ENCODE measurements at regions not wholly inside any gene's neighbourhood (a gene's known extent, or its start where the extent isn't known, plus 50 kb on each side); places are given as distances from the start of the nearest gene placed in this dataset.
"Not testable (repeated sequence)": the region's sequence is repeated elsewhere in the genome, so short reads cannot be mapped to it uniquely, and the experiment has no call there.

- DNase-seq (ENCODE audit: low read depth in 2 of 3, low spot score in 2 of 3), result no peak
Measured at GRCh38 chr11:37264783-37265182, 666.7 kb upstream of the RAG2 start.

GRCh38 chr11:37264060-37264459, 666.0 kb upstream of the RAG2 start:
- DNase-seq (ENCODE audit: low read depth in 2 of 3, low spot score in 2 of 3), result no peak

DNA sequence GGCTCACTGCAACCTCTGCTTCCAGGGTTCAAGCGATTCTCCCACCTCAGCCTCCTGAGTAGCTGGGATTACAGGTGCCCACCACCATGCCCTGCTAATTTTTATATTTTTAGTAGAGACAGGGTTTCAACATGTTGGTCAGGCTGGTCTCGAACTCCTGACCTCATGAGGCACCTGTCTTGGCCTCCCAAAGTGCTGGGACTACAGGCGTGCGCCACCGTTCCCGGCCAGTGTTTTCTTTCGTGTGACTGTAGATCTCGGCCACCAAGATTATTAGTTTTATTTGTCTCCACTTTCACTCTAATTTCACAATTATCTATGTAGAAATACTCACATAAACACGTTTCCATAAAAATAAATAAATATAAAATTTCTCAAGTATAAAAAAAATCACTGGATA, 665.4 kb upstream of the RAG2 start:
- DNase-seq (ENCODE audit: low read depth in 2 of 3, low spot score in 2 of 3), result not testable (repeated sequence)

DNA sequence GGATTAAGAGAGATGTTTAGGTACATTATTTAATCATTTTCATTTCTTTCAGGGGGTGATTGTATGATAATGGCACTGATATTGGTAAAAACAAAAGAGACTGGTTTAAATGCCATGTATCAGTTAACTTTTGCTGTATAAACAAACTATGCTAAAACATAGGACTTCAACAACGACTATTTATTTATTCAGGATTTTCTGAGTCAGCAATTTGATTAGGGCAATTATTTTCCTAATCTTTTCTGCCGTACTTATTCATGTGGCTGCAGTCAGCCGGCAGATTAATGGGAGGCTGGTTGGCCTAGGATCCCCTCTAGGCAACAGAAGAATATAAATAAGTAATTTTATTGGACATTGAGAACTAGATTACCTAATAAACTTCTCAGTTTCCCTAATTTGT, 661.7 kb upstream of the RAG2 start:
- DNase-seq (ENCODE audit: low read depth in 2 of 3, low spot score in 2 of 3), result no peak

- DNase-seq (ENCODE audit: low read depth in 2 of 3, low spot score in 2 of 3), result no peak
Measured at GRCh38 chr11:37248145-37248544, 650.1 kb upstream of the RAG2 start.

DNA sequence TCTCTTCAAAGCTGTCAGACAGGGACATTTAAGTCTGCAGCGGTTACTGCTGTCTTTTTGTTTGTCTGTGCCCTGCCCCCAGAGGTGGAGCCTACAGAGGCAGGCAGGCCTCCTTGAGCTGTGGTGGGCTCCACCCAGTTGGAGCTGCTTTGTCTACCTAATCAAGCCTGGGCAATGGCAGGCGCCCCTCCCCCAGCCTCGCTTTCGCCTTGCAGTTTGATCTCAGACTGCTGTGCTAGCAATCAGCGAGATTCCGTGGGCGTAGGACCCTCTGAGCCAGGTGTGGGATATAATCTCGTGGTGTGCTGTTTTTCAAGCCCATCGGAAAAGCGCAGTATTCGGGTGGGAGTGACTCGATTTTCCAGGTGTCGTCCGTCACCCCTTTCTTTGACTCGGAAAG, 648.1 kb upstream of the RAG2 start:
- not testable (repeated sequence) for DNase-seq (ENCODE audit: low read depth in 2 of 3, low spot score in 2 of 3)

GRCh38 chr11:37230865-37231264, 632.8 kb upstream of the RAG2 start:
- no peak for DNase-seq (ENCODE audit: low read depth in 2 of 3, low spot score in 2 of 3)

DNA sequence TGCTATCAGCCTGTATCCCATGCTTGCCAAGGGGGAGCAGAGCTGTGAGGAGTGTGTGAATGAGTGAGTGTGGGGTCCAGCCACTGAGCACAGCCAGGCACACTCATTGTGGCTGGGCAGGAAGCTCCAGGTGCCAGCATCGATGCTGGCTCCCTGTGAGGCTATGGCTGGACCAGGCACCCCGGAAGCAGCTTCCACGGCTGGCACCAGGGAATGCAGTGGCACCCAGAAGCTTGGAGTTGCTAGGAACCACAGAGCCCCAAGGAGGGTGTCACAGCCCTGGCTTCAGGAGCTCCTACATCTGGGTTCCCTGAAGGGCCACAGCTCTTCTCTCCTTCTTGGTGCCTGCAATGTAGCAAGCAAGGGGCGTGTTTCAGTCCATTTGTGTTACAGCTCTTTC, 625.9 kb upstream of the RAG2 start:
- no peak for DNase-seq (ENCODE audit: low read depth in 2 of 3, low spot score in 2 of 3)

- no peak for DNase-seq (ENCODE audit: low read depth in 2 of 3, low spot score in 2 of 3)
Measured at GRCh38 chr11:37203006-37203405, 605.0 kb upstream of the RAG2 start.

- DNase-seq (ENCODE audit: low read depth in 2 of 3, low spot score in 2 of 3), result no peak
Measured at GRCh38 chr11:37199082-37199481, 601.0 kb upstream of the RAG2 start.

DNA sequence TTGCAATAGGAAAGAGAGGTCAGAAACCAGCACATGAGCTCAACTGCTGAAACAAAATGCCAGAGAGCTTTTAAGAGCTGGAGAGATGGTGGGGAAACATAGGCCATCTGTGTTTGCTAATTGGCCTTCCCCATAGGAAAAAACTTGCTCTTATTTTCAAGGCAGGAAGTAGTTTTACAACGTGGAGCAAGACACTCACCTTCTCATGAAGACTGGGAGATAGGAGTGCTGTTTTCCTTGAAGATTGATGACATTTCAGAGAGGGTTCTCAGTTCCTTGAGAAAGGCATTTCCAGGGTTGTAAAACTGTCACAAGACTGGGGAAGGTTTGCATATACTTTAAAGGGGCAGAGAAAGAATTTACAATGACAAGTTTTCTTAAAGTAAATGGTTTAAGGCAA, 586.3 kb upstream of the RAG2 start:
- no peak for DNase-seq (ENCODE audit: low read depth in 2 of 3, low spot score in 2 of 3)

- DNase-seq (ENCODE audit: low read depth in 2 of 3, low spot score in 2 of 3), result no peak
Measured at GRCh38 chr11:37182031-37182430, 584.0 kb upstream of the RAG2 start.

DNA sequence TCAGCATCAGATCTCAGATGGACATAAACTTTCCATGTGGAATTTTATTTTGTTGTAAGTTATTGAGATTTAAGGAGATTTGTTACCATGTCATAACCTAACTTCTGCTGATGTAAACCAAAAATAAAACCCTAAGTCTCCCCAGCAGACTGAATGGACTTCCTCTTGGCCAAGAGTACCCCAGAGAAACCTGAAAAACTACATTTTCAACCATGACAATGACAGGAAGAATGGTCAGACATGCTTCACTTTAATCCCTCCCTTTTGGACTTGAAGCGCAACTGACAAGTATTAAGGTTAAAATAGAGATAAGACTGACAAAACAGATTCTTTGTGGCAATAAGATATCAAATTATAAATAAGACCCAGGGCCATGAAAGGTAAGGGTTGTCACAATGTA, 579.7 kb upstream of the RAG2 start:
- no peak for DNase-seq (ENCODE audit: low read depth in 2 of 3, low spot score in 2 of 3)

DNA sequence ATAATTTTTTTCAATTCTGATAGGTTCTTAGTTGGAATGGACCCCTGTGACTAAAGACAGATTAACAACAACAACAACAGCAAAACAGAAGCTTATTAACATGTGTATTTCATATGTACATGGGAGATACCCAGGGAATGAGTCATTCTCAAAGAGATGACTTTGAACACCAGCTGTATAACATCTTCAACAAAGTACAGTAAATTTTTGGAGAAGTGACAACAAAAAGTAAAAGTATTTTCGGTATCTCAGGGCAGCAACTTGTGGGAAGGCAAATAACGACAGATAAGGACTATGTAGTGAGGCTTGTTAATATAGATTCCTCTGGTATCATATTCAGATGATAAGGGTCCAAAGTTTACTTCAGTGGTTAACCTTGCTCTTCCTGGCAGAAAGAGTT, 573.4 kb upstream of the RAG2 start:
- no peak for DNase-seq (ENCODE audit: low read depth in 2 of 3, low spot score in 2 of 3)

- DNase-seq (ENCODE audit: low read depth in 2 of 3, low spot score in 2 of 3), result no peak
Measured at GRCh38 chr11:37170311-37170710, 572.3 kb upstream of the RAG2 start.

DNA sequence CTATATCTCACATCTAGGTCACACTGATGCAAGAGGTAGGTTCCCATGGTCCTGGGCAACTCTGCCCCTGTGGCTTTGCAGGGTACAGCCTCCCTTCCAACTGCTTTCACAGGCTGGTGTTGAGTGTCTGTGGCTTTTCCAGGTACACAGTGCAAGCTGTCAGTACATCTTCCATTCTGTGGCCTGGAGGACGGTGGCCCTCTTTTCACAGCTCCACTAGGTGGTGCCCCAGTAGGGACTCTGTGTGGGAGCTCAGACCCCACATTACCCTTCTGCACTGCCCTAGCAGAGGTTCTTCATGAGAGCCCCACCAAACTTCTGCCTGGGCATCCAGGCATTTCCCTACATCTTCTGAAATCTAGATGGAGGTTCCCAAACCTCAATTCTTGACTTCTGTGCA, 547.4 kb upstream of the RAG2 start:
- not testable (repeated sequence) for DNase-seq (ENCODE audit: low read depth in 2 of 3, low spot score in 2 of 3)

DNA sequence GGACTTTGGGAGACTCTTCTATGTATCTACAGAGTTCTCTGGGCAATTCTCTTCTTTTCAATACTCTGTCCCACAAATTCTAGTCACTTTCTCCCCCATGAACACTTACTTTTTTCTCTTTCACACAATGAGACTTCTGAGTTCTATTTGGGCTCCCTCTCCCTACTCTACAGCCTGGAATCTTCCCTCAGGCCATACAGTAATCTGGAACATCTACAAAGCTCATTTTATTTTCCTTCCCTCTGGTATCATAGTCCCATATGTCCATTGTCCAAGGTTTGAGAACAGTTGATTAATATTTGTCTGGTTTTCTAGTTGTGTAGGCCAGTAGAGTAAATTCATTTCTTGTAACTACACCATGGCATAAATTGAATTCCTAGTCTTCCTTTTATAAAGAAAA, 544.6 kb upstream of the RAG2 start:
- DNase-seq (ENCODE audit: low read depth in 2 of 3, low spot score in 2 of 3), result no peak

DNA sequence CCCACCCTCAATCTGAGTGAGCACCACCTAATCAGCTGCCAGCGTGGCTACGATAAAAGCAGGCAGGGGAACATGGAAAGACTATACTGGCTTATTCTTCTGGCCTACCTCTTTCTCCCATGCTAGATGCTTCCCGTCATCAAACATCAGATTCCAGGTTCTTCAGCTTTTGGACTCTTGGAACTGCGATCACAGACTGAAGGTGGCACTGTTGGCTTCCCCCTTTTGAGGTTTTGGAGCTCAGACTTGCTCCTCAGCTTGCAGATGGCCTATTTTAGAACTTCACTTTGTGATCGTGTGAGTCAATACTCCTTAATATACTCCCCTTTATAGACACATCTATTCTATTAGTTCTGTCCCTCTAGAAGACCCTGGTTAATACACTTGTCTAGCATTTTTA, 543.7 kb upstream of the RAG2 start:
- no peak for DNase-seq (ENCODE audit: low read depth in 2 of 3, low spot score in 2 of 3)

DNA sequence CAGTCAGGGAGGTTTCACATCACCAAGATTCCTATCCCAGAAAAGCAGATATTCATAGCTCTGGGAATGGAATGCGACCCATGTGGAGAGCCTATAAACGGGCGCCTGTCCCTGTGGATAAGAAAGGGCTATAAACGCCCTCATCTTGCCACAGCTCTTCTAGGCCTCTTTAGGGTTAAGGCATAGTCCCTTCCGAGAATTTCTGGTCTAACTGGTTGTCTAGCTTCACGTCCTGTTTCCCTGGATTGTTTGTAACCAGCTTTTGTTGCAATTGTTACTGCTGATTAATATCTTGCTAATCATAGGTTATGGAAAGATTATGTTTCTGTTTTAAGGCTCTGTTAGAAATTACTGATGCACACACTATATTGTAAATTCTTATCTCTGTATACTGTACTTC, 537.6 kb upstream of the RAG2 start:
- DNase-seq (ENCODE audit: low read depth in 2 of 3, low spot score in 2 of 3), result not testable (repeated sequence)

- no peak for DNase-seq (ENCODE audit: low read depth in 2 of 3, low spot score in 2 of 3)
Measured at GRCh38 chr11:37134637-37135036, 536.6 kb upstream of the RAG2 start.

- no peak for DNase-seq (ENCODE audit: low read depth in 2 of 3, low spot score in 2 of 3)
Measured at GRCh38 chr11:37124384-37124783, 526.3 kb upstream of the RAG2 start.

GRCh38 chr11:37115963-37116362, 517.9 kb upstream of the RAG2 start:
- DNase-seq (ENCODE audit: low read depth in 2 of 3, low spot score in 2 of 3), result no peak

DNA sequence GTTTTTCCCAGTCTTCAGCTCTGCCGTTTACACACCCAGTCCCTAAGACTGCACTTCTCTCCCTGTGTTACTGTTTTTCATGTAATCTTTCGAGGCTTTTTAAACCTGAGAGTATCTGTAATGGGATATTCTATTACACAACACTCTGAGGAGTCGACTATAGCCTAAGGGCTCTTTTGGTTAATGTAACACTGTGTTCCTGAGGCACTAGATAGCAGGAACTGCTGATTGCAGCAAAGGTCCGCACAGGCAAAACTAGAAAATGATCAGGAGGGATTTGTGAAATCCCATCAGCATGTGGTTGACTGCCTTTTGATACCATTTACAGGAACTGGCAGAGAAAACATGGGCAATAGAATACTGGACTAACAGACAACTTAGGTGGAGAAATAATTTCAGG, 512.3 kb upstream of the RAG2 start:
- no peak for DNase-seq (ENCODE audit: low read depth in 2 of 3, low spot score in 2 of 3)

DNA sequence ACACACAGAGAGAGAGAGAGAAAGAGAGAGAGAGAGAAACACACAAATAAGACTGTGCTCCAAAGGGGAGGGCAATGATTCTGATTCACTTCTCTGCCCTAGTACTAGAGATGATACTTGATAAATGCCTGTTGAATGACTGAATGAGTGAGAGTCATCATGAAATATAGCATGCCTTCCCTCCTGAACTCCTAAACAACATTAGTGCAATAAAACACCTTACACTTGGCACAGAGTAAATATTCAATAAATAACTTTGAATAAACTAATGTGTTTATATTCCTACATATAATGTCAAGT, 511.2 kb upstream of the RAG2 start:
- no peak for DNase-seq (ENCODE audit: low read depth in 2 of 3, low spot score in 2 of 3)
